ENCODE measurements at regions not wholly inside any gene's neighbourhood (a gene's known extent, or its start where the extent isn't known, plus 50 kb on each side); places are given as distances from the start of the nearest gene placed in this dataset.

GRCh38 chr2:235131334-235132305 lies 179.8 kb downstream of the SH3BP4 start:
- H3K4me1 Mint-ChIP-seq, result peaks cover 9% of the 10 kb centered on the region
- no peaks in the 10 kb centered on the region for H3K36me3 Mint-ChIP-seq (ENCODE audit: low read depth)
- TF ChIP-seq CTCF (IDR thresholded peaks at IDR 0.05; ENCODE audit: unreplicated experiment in 3 of 3), result no peak
- H3K9me3 Mint-ChIP-seq, result no peaks in the 10 kb centered on the region
- no peak overlapping the region for H3K27ac Mint-ChIP-seq
- no peak overlapping the region for H3K4me3 Mint-ChIP-seq
- peaks cover 4% of the 10 kb centered on the region for H3K27me3 Mint-ChIP-seq (ENCODE audit: low read depth)

- Mint-ChIP-seq H3K4me1 (peaks cover 4% of the 10 kb centered on the region), H3K9me3 (no peaks in the 10 kb centered on the region), H3K36me3 (ENCODE audit: low read depth) (no peaks in the 10 kb centered on the region), H3K4me3 (no peak overlapping the region), H3K27ac (no peak overlapping the region), H3K27me3 (ENCODE audit: low read depth) (peaks cover under 1% of the 10 kb centered on the region)
- no peak for TF ChIP-seq CTCF (IDR thresholded peaks at IDR 0.05; ENCODE audit: unreplicated experiment in 3 of 3)
Observed at GRCh38 chr2:235132651-235133050, 180.8 kb downstream of the SH3BP4 start.

GRCh38 chr2:235133837-235134236 lies 182.0 kb downstream of the SH3BP4 start:
- Mint-ChIP-seq H3K27ac (no peak overlapping the region), H3K4me3 (no peak overlapping the region), H3K9me3 (no peaks in the 10 kb centered on the region), H3K4me1 (peaks cover 4% of the 10 kb centered on the region), H3K36me3 (ENCODE audit: low read depth) (no peaks in the 10 kb centered on the region), H3K27me3 (ENCODE audit: low read depth) (peaks cover 5% of the 10 kb centered on the region)
- no peak for TF ChIP-seq CTCF (IDR thresholded peaks at IDR 0.05; ENCODE audit: unreplicated experiment in 3 of 3)

GRCh38 chr2:235134420-235134819 lies 182.6 kb downstream of the SH3BP4 start:
- TF ChIP-seq CTCF (IDR thresholded peaks at IDR 0.05; ENCODE audit: unreplicated experiment in 3 of 3), result no peak
- Mint-ChIP-seq H3K36me3 (ENCODE audit: low read depth) (no peaks in the 10 kb centered on the region), H3K27ac (no peak overlapping the region), H3K27me3 (ENCODE audit: low read depth) (peaks cover 5% of the 10 kb centered on the region), H3K9me3 (no peaks in the 10 kb centered on the region), H3K4me3 (no peak overlapping the region), H3K4me1 (peaks cover 4% of the 10 kb centered on the region)

- Mint-ChIP-seq H3K27me3 (ENCODE audit: low read depth) (peaks cover 5% of the 10 kb centered on the region), H3K9me3 (no peaks in the 10 kb centered on the region), H3K4me3 (no peak overlapping the region), H3K4me1 (peaks cover 4% of the 10 kb centered on the region), H3K36me3 (ENCODE audit: low read depth) (no peaks in the 10 kb centered on the region), H3K27ac (no peak overlapping the region)
- no peak for TF ChIP-seq CTCF (IDR thresholded peaks at IDR 0.05; ENCODE audit: unreplicated experiment in 3 of 3)
Observed at GRCh38 chr2:235135195-235135965, 183.6 kb downstream of the SH3BP4 start.

All from nephron (organoid).